Keratinocyte (primary cell): ENCODE measurements at regions not wholly inside any gene's neighbourhood (a gene's known extent, or its start where the extent isn't known, plus 50 kb on each side); places are given as distances from the start of the nearest gene placed in this dataset.

Experiments used
- EZH2 ChIP-seq: IDR thresholded peaks from one replicate; pipeline ENCODE4 v1.6.1; 2012; ENCODE audit warnings: inconsistent platforms, mild to moderate bottlenecking, low read length, moderate library complexity
- TF ChIP-seq, protein P1 (sequence below), 3 experiments: IDR thresholded peaks in 1 of 3; conservative IDR thresholded peaks in 1 of 3; optimal IDR thresholded peaks in 1 of 3; 2 replicates in 2 of 3; 3 replicates in 1 of 3; pipeline versions ENCODE3 to v1.5.1; 2011; ENCODE audit warnings: low read length in 3 of 3, mild to moderate bottlenecking in 3 of 3, moderate library complexity in 2 of 3, control low read depth in 1 of 3, inconsistent platforms in 1 of 3; ENCODE audit not compliant: insufficient read depth in 2 of 3; ENCODE audit errors: extremely low read depth in 1 of 3

GRCh38 chr6:139850512-139850911 is 476.1 kb upstream of the CITED2 start:
- TF ChIP-seq, protein P1, sequence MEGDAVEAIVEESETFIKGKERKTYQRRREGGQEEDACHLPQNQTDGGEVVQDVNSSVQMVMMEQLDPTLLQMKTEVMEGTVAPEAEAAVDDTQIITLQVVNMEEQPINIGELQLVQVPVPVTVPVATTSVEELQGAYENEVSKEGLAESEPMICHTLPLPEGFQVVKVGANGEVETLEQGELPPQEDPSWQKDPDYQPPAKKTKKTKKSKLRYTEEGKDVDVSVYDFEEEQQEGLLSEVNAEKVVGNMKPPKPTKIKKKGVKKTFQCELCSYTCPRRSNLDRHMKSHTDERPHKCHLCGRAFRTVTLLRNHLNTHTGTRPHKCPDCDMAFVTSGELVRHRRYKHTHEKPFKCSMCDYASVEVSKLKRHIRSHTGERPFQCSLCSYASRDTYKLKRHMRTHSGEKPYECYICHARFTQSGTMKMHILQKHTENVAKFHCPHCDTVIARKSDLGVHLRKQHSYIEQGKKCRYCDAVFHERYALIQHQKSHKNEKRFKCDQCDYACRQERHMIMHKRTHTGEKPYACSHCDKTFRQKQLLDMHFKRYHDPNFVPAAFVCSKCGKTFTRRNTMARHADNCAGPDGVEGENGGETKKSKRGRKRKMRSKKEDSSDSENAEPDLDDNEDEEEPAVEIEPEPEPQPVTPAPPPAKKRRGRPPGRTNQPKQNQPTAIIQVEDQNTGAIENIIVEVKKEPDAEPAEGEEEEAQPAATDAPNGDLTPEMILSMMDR (optimal IDR thresholded peaks at IDR 0.05 in 1 of 3, IDR thresholded peaks at IDR 0.05 in 1 of 3, conservative IDR thresholded peaks at IDR 0.05 in 1 of 3; ENCODE audit: extremely low read depth in 1 of 3, insufficient read depth in 2 of 3, low read length in 3 of 3) = no peak
- no peak for TF ChIP-seq EZH2
